CD4-positive, alpha-beta T cell treated with Interleukin-2 at 100 ng/mL for 4 hours (primary cell): ENCODE measurements at regions not wholly inside any gene's neighbourhood (a gene's known extent, or its start where the extent isn't known, plus 50 kb on each side); places are given as distances from the start of the nearest gene placed in this dataset.

Source experiments
- DNase-seq: peaks from one replicate; pipeline ENCODE4 v3.0.0-alpha.2; 2020; ENCODE audit warnings: low spot score

DNA sequence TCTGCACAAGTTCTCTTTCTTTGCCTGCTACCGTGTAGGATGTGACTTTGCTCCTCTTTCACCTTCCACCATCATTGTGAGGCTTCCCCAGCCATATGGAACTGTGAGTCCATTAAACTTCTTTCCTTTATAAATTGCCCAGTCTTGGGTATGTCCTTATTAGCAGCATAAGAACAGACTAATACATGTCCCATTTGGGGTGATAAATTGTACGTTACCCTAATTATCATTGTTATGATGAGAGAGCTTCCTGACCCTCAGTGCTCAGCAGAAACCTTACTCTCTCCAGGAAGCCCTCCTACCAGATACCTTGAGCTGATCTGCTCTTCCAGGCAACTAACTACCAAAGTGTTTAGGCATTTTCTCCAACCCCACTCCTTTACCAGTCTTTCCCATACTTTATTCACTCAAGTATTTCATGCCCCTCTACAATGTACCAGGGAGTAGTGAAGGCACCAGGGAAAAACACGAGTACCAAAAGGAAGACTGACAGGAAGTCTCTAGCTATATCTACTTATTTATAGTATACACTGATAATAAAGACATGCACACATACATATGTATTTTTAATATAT is 196.2 kb downstream of the MYCN start:
- no peak for DNase-seq

DNA sequence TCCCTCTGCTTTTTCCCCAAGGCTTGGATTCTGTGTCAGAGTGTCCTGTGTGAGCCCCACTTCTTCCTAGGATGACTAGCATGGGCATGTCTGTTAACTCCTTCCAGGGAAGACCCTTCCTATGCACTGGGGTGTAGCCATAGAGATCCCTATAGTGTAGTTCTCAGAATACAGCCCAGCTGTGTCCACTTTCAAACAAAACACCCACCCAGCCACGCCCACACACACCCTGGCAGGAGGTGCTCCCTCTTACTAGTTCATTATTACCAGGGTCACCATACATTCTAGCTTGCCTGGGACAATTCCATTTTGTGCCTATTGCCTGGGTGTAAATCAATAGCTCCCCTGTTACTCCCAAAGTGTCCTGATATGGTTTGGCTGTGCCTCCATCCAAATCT is 195.6 kb downstream of the MYCN start:
- DNase-seq, result no peak

DNA sequence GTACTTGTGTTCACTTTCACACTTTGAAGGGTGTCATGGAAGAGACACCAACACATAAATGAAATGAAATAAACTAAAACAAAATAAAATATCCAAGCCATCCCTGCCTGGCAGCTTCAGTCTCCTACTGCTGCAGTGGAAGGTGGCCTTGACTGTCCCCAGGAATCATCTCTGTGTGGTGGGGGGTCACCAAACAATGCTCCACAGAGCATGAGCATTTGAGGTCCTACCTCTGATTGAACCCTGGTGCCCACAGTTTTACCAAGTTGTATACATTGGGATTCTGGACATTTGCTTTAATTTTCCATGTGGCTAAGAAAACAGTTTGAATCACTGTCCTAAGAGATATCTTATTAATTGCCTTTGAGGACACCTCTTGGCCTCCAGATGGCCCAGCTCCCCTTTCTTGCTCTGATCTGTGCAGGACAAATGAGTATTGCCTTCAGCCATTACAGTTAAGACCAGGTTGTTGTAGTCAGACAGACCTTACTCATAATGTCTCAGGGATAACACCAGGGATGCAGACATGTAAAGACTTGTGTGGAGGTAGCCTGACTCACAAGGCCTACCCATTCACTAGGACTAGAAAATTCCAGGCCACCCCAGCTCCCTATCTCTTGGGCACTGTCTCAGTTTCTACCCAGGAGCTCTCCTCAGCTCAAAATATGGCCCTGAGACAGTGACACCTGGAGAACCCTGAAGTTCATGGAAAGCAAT is 195.0 kb downstream of the MYCN start:
- DNase-seq, result no peak

DNA sequence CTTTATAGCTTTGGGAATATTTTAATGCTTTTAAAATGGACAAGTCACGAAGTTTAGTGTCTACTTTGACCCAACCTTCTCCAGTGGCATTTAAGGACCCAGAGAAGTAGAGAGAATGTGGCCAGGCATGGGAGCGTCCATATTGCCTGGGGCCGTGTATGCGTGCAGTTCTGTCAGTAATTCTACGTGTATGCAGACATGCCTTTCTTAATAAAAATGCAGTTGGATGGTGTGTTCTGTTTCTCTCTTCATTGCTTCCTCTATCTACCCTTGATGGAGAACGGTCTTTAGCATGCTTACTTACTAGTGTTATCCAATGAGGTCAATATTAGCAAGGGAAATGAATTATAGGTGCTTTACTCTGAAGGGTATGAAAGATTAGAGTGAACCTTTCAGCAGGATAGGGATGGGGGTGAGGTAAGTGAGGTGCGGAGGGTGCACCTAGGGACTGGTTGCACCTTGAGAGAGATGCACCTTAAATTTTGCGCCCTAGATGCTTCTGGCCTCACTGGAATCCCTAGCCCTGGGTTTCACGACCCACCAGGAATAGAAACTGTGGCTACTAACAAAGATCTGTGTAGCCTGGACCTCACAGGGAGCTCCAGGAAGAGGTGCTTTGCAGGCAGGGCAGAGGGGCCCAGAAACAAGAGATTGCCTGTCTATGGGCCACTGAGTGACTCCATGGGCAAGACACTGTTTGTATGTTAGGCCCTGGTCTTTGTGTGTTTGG is 194.3 kb downstream of the MYCN start:
- no peak for DNase-seq

DNA sequence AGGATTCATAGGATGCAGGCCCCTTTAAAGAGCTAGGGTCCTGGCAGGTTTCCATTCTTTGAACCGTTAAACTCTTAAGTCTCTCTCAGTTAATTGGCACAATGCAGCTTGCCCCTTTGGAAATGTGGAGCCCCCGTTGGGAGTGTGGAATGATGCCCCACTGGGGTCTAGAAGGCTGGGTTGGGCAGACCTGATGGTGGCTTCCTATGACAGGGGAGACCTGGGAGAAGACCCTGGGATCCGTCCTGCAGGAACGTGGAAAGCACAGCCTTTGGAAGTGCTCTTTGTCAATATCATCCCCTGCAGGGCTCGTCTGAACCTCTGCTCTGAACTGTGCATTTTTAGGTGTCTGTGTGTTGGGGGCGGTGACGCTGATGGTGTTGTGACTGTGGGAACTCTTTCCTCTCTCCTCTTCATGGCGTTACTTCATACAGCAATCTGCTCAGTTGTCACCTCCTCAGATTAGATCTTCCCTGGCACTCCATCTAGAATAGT is 190.6 kb downstream of the MYCN start:
- DNase-seq, result no peak

DNA sequence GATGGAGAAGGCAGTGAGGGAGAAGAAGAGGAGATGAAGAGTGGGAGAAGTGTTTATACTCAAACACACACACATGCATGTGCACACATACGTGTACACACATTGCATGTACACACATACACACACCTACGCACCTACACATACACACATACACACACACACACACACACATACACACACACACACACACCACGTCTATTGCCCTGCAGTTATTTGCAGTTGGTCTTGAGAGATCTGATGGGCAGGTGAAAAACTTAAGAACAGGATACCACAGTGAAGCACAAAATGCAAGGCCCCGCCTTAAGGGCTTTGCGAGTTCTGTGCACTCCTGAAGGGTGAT is 190.2 kb downstream of the MYCN start:
- no peak for DNase-seq

DNA sequence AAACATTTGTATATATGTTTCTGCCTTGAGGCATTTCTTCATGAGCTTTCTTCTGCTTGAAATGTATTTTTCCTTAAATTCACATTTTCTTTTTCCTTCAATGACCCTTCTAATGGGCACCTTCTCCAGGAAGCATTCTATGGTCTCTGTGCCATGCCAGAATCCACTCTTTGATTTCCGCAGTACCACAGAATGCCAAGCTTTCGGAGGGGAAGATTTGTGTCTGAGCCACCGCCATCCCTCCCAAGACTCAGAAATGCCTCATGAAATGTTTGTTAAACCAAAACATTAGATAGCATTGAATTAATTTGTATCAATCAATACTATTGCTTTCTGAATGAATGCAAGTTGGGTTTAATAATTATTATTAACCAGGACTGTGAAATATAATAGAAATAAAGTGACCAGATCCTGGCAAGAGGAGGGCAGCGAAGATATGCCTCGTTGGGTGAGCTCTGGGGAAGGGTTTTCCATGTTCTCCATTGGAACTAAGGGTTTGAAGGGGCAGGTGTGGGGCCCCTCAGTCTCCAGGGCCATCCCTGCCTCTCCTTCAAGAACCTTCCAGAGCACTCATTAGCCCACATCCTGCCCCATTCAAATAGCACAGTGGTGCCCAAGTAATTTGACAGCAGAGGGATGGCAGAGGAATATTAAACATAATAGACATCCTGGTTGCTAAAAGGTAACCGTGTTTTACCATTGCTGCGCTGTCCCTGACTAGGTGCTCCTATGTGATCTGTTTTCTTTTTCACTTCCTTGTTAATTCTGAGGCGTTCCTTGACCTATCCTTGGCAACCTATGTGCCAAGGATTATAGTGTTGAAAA is 189.6 kb downstream of the MYCN start:
- DNase-seq, result no peak

DNA sequence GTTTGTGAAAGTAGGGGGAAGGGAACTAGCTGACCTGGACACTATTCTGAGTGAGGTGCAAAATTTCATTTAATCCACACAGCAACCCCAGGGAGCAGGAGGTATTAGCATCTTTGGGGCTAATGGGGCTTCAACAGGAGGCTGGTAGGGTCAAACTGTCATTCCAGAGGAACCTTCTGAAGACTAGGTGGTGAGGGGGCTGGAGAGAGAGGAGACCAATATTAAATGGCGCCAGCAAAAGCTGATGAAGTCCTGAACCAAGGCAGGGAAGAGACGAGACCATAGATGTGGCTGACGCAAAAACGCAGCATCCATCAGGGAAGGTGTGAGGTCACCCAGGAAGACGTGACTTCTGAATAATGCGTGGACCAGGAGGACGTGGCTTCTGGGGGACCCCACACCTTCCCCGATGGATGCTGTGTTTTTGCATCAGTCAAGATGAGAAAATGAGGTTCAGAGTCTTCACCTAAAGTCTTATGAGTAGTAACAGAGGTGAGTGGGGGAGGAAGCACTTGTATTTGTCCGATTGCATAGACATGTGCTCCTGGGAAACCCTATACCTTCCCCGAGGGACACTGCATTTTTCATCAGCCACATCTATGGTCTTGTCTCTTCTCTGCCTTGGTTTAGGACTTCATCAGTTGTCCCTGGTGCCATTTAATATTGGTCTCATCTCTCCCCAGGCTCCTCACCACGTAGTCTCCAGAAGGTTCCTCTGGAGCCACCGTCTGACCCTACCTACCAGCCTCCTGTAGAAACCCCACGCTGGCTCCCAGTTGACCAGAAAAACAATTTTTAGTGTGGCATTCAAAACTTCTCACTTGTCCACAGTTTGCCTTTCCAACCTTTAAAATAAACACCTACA is 188.6 kb downstream of the MYCN start:
- DNase-seq, result no peak

DNA sequence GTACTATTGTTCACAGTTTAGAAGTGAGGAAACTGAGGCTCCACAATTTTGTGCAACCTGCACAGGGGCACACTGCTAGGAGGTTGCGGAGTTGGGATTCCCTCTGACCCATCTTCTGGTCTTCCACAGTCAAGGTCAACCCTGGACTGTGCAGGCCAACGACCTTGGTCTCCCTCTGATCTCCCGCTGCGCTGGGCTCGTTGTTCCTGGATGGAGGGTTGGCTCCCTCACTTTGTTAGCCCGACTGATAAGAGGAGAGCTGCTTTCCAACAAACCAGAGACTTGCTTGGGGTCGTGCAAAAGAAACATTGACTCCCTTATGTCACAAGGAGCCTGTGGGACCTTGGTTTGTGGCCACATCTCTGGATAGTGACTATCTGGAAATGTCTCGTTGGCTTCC is 187.6 kb downstream of the MYCN start:
- no peak for DNase-seq

DNA sequence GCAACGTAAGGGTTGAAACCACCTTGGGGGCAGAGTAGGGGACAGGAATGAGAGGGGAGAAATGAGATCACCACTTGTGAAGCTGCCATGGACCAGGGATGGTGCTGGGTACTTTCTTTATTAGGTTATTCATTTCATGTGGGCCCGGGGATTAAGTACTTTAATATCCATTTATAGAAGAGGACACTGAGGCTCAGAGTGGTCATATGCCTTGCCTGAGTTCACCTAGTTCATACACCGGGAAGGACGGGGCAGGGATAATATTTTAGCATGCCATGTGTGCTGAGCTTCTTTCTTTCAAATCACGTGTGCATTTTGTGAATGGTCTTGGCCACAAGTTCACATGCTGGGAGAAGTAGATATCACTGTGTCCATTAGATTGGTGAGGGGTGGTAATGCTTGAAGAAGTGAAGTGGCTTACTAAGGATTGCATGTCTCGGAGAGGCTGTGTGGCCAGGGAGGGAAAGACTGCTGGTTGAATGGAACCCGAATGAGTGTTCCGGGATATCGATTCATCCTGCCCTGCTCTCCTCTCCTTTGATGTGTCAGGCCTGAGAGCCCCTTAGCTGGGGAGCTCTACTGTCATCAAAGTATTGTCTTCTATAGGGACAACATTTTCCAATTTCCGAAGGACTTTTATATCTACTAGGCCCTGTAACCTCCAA is 187.1 kb downstream of the MYCN start:
- DNase-seq, result no peak

DNA sequence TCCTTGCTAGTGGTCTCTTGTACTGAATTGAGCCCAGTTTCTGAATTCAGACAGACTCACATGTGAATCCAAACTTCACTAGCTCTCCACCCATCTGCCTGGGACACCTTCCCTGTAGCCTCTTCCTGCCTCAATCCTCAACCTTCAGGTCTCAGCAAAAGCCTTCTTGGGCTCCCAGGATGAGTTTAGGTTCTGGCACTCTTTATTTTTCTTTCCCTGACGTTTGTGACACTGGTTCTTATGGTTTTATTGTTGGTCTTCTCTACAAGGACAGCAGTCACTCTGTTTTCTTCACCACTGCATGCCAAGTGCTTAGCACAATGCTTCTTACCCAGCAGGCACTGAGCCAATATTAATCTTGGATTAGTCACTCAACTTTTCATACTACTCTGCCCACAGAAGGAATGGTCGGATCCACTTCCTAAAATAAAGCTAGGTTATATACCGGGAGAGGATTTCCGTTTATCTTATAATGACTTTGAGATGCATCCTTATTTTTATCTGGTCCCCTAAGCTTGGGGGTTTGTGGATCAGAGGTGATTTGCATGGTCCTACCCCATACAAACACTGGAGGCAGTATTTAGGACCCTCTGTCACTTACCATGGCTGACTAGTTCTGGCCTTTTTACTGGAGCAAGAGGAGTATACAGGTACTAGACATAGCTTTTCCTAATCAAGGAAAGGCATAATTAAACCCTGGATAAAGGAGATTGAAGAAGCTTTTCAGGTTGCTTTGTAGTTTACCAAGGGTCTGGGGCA is 186.3 kb downstream of the MYCN start:
- DNase-seq, result no peak

DNA sequence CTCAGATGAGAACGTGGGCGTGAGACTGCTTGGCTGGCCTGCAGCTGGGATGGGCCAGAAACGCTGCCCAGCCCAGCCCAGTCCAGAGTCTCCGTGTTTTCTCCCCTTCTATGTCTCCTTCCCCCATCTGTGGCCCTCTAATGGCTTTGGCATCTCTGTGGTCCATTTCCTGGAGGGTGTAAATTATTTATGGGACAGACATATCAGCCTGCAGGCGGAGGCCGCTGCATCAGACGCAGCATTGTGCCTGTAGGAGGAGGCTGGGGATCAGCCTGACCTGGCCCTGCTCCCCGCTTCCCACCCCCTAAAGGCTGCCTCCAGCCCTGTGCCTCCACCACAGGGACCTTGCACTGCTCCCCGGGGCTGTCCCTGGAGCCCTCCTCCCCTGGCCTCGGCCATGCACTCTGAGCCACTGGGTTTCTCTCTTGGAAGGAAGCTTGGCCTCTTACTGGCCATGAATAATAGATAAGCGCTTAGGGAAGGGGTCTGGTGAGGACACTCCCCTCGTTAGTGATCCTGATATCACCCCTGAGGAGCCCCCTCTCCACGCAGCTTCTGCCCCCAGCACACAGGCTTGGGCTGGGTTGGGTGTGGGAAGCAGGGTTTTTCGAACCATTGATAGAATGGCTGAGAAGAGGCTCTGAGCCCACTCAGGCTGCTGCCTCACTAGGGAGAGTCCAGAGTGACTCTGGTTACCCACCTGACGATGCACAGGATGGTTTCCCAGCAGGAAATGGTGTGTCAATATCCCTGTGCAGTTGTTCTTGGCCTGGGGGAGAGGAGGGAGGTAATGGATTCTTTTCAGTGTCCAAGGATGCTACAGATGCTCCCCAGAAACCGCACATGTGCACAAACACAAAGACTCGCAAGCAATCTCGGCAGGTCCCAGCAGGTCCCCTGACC is 185.5 kb downstream of the MYCN start:
- no peak for DNase-seq

DNA sequence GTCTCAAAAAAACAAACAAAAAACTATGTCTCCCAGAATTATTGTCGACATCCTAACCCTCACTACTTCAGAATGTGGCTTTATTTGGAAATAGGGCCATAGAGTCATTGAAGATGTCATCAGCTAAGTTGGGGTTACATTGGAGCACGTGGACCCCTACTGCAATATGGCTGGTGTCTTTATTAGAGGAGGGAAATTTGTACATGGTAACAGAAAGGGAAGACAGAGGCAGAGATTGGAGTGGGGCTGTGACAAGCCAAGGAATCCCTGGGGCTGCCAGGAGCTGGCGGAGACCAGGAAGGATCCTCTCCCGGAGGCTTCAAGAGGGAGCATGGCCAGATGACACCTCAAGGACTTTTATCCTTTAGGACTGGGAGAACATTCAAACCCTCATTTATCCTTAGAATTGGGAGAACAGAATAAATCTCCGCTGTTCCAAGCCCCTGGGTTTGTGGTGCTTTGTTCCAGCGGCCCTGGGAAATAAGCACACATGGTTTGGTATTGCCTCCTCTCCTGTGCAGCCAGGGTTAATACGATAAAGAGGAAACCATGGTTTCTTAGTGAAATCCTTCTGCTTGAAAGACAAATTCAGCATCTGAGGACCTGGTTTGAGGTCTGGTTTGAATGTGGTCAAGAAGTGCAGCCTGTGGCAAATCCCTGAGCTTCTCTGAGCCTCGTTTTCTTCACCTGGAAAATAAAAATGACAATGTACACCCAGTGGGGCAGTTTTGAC is 184.7 kb downstream of the MYCN start:
- DNase-seq, result no peak

DNA sequence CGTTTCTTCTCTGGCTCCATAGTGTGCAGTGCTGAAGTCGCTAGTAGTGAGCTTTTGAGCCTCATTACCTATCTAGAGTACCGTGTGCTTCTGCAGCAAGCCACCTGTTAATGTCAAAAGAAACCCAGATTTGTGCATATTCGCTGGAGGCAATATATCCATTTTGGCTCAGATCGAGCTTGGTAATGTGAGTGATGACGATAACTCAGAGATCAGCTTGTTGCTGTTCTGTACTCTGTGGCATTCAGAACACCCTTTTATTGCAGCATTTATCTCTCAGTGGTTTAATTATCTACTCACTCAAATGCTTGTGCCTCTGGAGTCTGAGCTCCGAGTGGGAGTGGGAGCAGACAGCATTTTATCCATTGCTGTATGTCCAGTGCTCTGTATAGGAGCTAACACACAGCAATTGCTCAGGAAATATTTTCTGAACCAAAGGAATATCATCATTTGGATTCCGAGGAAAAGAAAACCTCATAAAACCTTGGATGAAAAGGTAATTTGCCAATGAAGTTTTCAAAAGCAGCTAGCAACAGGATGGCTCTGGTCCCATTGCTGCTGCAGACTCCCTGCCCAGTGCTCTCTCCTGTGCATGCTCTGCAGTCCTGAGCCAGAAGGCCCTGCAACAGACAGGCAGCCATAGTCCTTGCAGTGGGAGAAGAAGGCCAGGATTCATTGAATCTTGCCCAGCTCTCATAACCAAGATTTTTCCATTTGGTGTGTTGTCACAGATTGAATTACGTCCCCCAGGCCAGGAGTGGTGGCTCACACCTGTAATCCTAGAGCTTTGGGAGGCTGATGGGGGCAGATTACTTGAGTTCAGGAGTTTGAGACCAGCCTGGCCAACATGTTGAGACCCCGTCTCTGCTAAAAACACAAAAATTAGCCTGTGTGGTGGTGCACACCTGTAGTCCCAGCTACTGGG is 183.8 kb downstream of the MYCN start:
- DNase-seq, result no peak

DNA sequence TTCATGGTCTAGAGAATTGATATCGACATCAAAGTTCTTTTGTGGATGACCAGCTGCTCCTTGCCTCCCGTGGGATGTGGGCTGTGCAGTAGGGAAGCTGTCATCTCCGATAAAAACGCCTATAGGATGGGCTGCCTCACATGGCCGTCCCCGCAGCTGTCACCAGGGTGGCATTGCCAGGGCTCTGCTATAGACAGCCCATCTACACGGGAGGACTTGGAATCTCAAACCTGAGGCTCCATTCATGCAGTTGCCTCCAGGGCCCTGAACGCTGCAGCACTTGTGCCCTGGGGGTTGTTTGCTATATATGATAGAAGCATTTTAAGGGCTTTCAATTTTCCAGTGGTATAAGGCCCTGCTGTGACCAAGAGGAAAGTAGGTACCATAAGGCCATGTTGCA is 183.1 kb downstream of the MYCN start:
- DNase-seq, result no peak

DNA sequence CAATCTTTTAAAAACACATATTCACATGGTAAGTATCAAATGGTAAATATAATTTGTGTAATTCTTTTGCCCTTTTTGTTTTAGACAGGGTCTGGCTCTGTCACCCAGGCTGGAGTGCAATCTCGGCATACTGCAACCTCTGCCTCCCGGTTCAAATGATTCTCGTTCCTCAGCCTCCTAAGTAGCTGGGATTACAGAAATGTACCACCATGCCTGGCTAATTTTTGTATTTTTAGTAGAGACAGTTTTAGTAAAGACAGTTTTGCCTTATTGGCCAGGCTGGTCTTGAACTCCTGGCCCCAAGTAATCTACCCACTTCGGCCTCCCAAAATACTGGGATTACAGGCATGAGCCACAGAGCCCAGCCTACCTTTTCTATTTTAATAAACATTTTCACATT is 182.2 kb downstream of the MYCN start:
- no peak for DNase-seq

DNA sequence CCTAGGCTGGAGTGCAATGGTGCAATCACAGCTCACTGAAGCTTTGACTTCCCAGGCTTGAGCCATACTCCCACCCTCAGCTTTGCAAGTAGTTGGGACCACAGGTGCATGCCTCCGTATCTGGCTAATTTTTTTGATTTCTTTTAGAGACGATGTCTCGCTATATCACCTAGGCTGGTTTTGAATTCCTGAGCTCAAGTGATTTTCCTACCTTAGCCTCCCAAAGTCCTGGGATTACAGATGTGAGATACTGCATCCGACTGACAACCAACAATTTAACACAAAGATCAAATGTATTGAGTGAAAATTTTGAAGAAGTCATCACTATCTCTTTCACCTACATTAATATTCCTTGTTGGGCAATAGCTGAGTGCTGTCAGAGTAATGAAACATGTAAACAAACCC is 181.6 kb downstream of the MYCN start:
- DNase-seq, result no peak
